Colonic mucosa (tissue), 4 donors: ENCODE measurements at regions not wholly inside any gene's neighbourhood (a gene's known extent, or its start where the extent isn't known, plus 50 kb on each side); places are given as distances from the start of the nearest gene placed in this dataset.

Experiments used
- DNase-seq: peaks from one replicate; pipeline ENCODE4 v3.0.0-alpha.2; 2020
- H3K27ac ChIP-seq: fragments of 200-600 bp; one replicate; pipeline ENCODE4 v1.8.0; 2021
- H3K27me3 ChIP-seq: fragments of 200-600 bp; one replicate; pipeline ENCODE4 v1.8.0; 2021
- H3K36me3 ChIP-seq: fragments of 200-600 bp; one replicate; pipeline ENCODE4 v1.8.0; 2021
- H3K4me1 ChIP-seq: fragments of 200-600 bp; one replicate; pipeline ENCODE4 v1.8.0; 2021; ENCODE audit warnings: mild to moderate bottlenecking
- H3K4me3 ChIP-seq: fragments of 200-600 bp; one replicate; pipeline ENCODE4 v1.8.0; 2021
- H3K9ac ChIP-seq, 2 donors: one replicate each; pipeline ENCODE4 v1.7.0; 2013; ENCODE audit warnings: control low read depth in 2 of 2, low read depth in 2 of 2, low read length in 2 of 2
- H3K9me3 ChIP-seq: fragments of 200-600 bp; one replicate; pipeline ENCODE4 v1.8.0; 2021
- intact Hi-C: fragments of 100-400 bp; cut with DNase I; formaldehyde crosslinking; loops from one replicate; pipeline ENCODE4 v1.14.1; 2022
- TF ChIP-seq, protein P1 (sequence below): fragments of 200-600 bp; IDR thresholded peaks from one replicate; pipeline ENCODE4 v1.8.0; 2022; ENCODE audit warnings: antibody characterized with exemption, mild to moderate bottlenecking
- donor health status: healthy.
- donor health status: DM: no; HTN: no; CAD: no.
- donor health status: DM: no; HTN: no; CAD: no.

DNA sequence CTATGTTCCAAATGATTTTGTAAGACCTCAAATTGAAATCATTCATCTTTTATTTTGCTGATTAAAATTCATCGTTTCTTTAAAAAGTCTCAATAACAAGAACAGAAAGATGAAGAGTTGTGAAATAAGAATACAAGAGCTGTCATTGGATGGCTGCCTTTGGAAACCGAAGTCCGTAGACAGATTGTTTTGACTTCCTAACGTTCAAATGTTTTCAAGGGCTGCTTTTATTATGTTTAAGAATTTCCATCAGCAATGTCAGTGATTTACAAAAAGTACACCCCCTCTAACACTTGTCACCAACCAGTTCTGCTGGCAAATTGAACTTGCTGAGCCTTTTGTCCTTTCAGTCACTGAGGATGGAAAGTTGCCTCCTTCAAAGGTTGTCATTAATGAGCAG is 89.6 kb downstream of the KCNE4 start:
- H3K9ac ChIP-seq: no peak overlapping the region
- intact Hi-C loops: no loop called here

DNA sequence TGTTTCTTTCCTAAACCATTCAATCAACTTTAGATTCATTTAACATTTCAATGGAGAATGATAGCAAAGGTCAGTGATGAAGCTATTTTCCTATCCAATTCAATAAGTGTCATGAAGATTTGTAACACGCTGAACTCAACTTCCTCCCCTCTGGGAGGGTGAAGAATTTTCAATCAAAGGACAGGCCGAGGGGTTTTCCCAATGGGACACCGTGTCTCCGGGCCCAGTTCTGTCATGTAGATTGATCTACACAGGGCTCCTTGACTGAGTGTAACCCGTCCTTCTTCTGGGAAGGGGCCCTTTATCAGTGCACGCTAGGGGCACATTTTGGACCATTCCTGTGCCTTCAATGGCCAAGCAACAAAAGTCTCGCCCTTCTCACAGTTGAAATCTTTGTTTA is 90.1 kb downstream of the KCNE4 start:
- Histone ChIP-seq H3K36me3 (no peaks in the 10 kb centered on the region), H3K4me3 (no peak overlapping the region), H3K27me3 (no peaks in the 10 kb centered on the region), H3K4me1 (no peaks in the 10 kb centered on the region), H3K27ac (no peak overlapping the region), H3K9me3 (no peaks in the 10 kb centered on the region), H3K9ac (no peak overlapping the region)
- TF ChIP-seq, protein P1, sequence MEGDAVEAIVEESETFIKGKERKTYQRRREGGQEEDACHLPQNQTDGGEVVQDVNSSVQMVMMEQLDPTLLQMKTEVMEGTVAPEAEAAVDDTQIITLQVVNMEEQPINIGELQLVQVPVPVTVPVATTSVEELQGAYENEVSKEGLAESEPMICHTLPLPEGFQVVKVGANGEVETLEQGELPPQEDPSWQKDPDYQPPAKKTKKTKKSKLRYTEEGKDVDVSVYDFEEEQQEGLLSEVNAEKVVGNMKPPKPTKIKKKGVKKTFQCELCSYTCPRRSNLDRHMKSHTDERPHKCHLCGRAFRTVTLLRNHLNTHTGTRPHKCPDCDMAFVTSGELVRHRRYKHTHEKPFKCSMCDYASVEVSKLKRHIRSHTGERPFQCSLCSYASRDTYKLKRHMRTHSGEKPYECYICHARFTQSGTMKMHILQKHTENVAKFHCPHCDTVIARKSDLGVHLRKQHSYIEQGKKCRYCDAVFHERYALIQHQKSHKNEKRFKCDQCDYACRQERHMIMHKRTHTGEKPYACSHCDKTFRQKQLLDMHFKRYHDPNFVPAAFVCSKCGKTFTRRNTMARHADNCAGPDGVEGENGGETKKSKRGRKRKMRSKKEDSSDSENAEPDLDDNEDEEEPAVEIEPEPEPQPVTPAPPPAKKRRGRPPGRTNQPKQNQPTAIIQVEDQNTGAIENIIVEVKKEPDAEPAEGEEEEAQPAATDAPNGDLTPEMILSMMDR: no peak
- DNase-seq: no peak
- intact Hi-C loops: no loop called here

More for the DNA sequence above, 89.6 kb downstream of the KCNE4 start:
- Histone ChIP-seq H3K36me3 (no peaks in the 10 kb centered on the region), H3K27ac (no peak overlapping the region), H3K9me3 (no peaks in the 10 kb centered on the region), H3K27me3 (no peaks in the 10 kb centered on the region), H3K4me3 (no peak overlapping the region), H3K4me1 (no peaks in the 10 kb centered on the region)
- TF ChIP-seq, protein P1: no peak
- no peak for DNase-seq

GRCh38 chr2:223147431-223147830 is 95.4 kb downstream of the KCNE4 start:
- no peak overlapping the region for H3K4me3 ChIP-seq
- intact Hi-C loops: no loop called here
- no peaks in the 10 kb centered on the region for H3K4me1 ChIP-seq
- no peaks in the 10 kb centered on the region for H3K36me3 ChIP-seq
- H3K27me3 ChIP-seq: no peaks in the 10 kb centered on the region
- no peaks in the 10 kb centered on the region for H3K9me3 ChIP-seq
- no peak for DNase-seq
- no peak overlapping the region for H3K27ac ChIP-seq
- TF ChIP-seq, protein P1: no peak
- H3K9ac ChIP-seq: no peak overlapping the region

- H3K9ac ChIP-seq: no peak overlapping the region
- no peaks in the 10 kb centered on the region for H3K9me3 ChIP-seq
- no peaks in the 10 kb centered on the region for H3K4me1 ChIP-seq
- no peaks in the 10 kb centered on the region for H3K27me3 ChIP-seq
- no peak overlapping the region for H3K27ac ChIP-seq
- no peak overlapping the region for H3K4me3 ChIP-seq
- intact Hi-C loops: no loop called here
- no peak for DNase-seq
- H3K36me3 ChIP-seq: no peaks in the 10 kb centered on the region
- TF ChIP-seq, protein P1: no peak
Measured at GRCh38 chr2:223148516-223148915, 96.5 kb downstream of the KCNE4 start.

GRCh38 chr2:223155956-223156355 is 104.0 kb downstream of the KCNE4 start:
- H3K9me3 ChIP-seq: no peaks in the 10 kb centered on the region
- no peaks in the 10 kb centered on the region for H3K36me3 ChIP-seq
- H3K27ac ChIP-seq: no peak overlapping the region
- TF ChIP-seq, protein P1: no peak
- no peaks in the 10 kb centered on the region for H3K4me1 ChIP-seq
- DNase-seq: no peak
- no peaks in the 10 kb centered on the region for H3K27me3 ChIP-seq
- intact Hi-C loops: no loop called here
- no peak overlapping the region for H3K9ac ChIP-seq
- H3K4me3 ChIP-seq: no peak overlapping the region
